Right lobe of liver (tissue), 6 donors: ENCODE measurements at regions not wholly inside any gene's neighbourhood (a gene's known extent, or its start where the extent isn't known, plus 50 kb on each side); places are given as distances from the start of the nearest gene placed in this dataset.

ENCODE experiments used
- ATAC-seq, 4 donors: fragments of 200-7000 bp; cut with Tn5 transposase; one replicate each; pipeline ENCODE4 v1.9.1; 2020; ENCODE audit warnings: mild to moderate bottlenecking in 4 of 4, moderate library complexity in 4 of 4
- DNase-seq, 3 donors: peaks; one replicate each; pipeline ENCODE4 v3.0.0-alpha.2; 2020
- H3K27ac ChIP-seq, 3 donors: fragments of 200-600 bp; one replicate each; pipeline ENCODE4 v1.8.0; 2022
- H3K27me3 ChIP-seq, 2 donors: fragments of 200-600 bp; one replicate each; pipeline ENCODE4 v1.8.0; 2022
- H3K36me3 ChIP-seq, 4 donors: fragments of 200-600 bp; sonication (generic) in 1 of 4; one replicate each; pipeline versions ENCODE4 v1.5.1 to v1.8.0; 2017 to 2022; ENCODE audit warnings: control low read depth in 1 of 4
- H3K4me1 ChIP-seq, 4 donors: fragments of 200-600 bp; sonication (generic) in 1 of 4; one replicate each; pipeline versions ENCODE4 v1.5.1 to v1.8.0; 2017 to 2022; ENCODE audit warnings: control low read depth in 1 of 4
- H3K4me3 ChIP-seq, 3 donors: fragments of 200-600 bp; one replicate each; pipeline ENCODE4 v1.8.0; 2022
- H3K9me3 ChIP-seq, 4 donors: fragments of 200-600 bp; sonication (generic) in 1 of 4; one replicate each; pipeline versions ENCODE4 v1.5.1 to v1.8.0; 2017 to 2022; ENCODE audit warnings: control low read depth in 1 of 4
- POLR2A ChIP-seq: fragments of 450-650 bp; IDR thresholded peaks from one replicate; pipeline ENCODE4 v1.6.1; 2017; ENCODE audit warnings: antibody characterized with exemption, mild to moderate bottlenecking
- WGBS: methylation state at CpG from one replicate; pipeline ENCODE4 v1.1.6; 2018; ENCODE audit warnings: low coverage, low lambda C conversion rate; ENCODE audit not compliant: insufficient coverage; ENCODE audit errors: missing lambda C conversion rate; 5-methylcytosine and 5-hydroxymethylcytosine counted together
- intact Hi-C, 2 donors: fragments of 100-400 bp; cut with DNase I; formaldehyde crosslinking; loops; one replicate each; pipeline versions ENCODE4 v1.11.2 to v1.14.1; 2022
- TF ChIP-seq, protein P1 (sequence below), 4 donors: fragments of 200-600 bp in 3 of 4; fragments of 450-650 bp in 1 of 4; IDR thresholded peaks; one replicate each; pipeline versions ENCODE4 v1.5.1 to v1.8.0; 2016 to 2022; ENCODE audit warnings: antibody characterized with exemption in 4 of 4, mild to moderate bottlenecking in 2 of 4
- donor health status: DM: no; HTN: yes; CAD: no.
- donor health status: DM: no; HTN: no; CAD: no.
- donor health status: DM: no; HTN: no; CAD: no.
- donor health status: DM: no; HTN: yes; CAD: no.
- donor health status: DM: no; HTN: yes; CAD: no.

- no peak for DNase-seq
- no peak for ATAC-seq
- intact Hi-C loops: no loop called here
These were observed 55.0 kb upstream of the SYT6 start for GRCh38 chr1:114208714-114209113.

GRCh38 chr1:114208106-114208505 lies 54.4 kb upstream of the SYT6 start:
- Histone ChIP-seq H3K4me1 (no peaks in the 10 kb centered on the region), H3K27me3 (no peaks in the 10 kb centered on the region), H3K4me3 (no peak overlapping the region), H3K9me3 (no peaks in the 10 kb centered on the region), H3K27ac (no peak overlapping the region), H3K36me3 (no peaks in the 10 kb centered on the region)
- ATAC-seq (no peak), DNase-seq (no peak)
- WGBS: 37% methylated on average over 3 of the region's 4 CpGs
- intact Hi-C loops: no loop called here
- TF ChIP-seq, protein P1, sequence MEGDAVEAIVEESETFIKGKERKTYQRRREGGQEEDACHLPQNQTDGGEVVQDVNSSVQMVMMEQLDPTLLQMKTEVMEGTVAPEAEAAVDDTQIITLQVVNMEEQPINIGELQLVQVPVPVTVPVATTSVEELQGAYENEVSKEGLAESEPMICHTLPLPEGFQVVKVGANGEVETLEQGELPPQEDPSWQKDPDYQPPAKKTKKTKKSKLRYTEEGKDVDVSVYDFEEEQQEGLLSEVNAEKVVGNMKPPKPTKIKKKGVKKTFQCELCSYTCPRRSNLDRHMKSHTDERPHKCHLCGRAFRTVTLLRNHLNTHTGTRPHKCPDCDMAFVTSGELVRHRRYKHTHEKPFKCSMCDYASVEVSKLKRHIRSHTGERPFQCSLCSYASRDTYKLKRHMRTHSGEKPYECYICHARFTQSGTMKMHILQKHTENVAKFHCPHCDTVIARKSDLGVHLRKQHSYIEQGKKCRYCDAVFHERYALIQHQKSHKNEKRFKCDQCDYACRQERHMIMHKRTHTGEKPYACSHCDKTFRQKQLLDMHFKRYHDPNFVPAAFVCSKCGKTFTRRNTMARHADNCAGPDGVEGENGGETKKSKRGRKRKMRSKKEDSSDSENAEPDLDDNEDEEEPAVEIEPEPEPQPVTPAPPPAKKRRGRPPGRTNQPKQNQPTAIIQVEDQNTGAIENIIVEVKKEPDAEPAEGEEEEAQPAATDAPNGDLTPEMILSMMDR (IDR thresholded peaks at IDR 0.05): no peak
- TF ChIP-seq POLR2A: no peak

More at GRCh38 chr1:114208714-114209113, 55.0 kb upstream of the SYT6 start:
- TF ChIP-seq POLR2A: no peak
- TF ChIP-seq, protein P1 (IDR thresholded peaks at IDR 0.05): no peak
- Histone ChIP-seq H3K27ac (no peak overlapping the region), H3K27me3 (no peaks in the 10 kb centered on the region), H3K36me3 (no peaks in the 10 kb centered on the region), H3K4me1 (no peaks in the 10 kb centered on the region), H3K9me3 (no peaks in the 10 kb centered on the region), H3K4me3 (no peak overlapping the region)
- WGBS: 50% methylated on average over 1 of the region's 4 CpGs

- no peak for TF ChIP-seq POLR2A
- TF ChIP-seq, protein P1 (IDR thresholded peaks at IDR 0.05): no peak
- ATAC-seq: no peak
- DNase-seq: no peak
- WGBS: 50% methylated on average over 10 of the region's 11 CpGs
- no peaks in the 10 kb centered on the region for H3K27me3 ChIP-seq
- no peak overlapping the region for H3K4me3 ChIP-seq
- no peaks in the 10 kb centered on the region for H3K9me3 ChIP-seq
- no peaks in the 10 kb centered on the region for H3K36me3 ChIP-seq
- no peaks in the 10 kb centered on the region for H3K4me1 ChIP-seq
- no peak overlapping the region for H3K27ac ChIP-seq
- intact Hi-C loops: no loop called here
These were observed 54.0 kb upstream of the SYT6 start for GRCh38 chr1:114207635-114208034.

- DNase-seq: no peak
- H3K4me3 ChIP-seq: no peak overlapping the region
- TF ChIP-seq, protein P1 (IDR thresholded peaks at IDR 0.05): no peak
- no peak for TF ChIP-seq POLR2A
- H3K9me3 ChIP-seq: no peaks in the 10 kb centered on the region
- no peak overlapping the region for H3K27ac ChIP-seq
- WGBS: 29% methylated on average over 3 of the region's 7 CpGs
- intact Hi-C loops: no loop called here
- ATAC-seq: no peak
- H3K36me3 ChIP-seq: no peaks in the 10 kb centered on the region
- no peaks in the 10 kb centered on the region for H3K4me1 ChIP-seq
- no peaks in the 10 kb centered on the region for H3K27me3 ChIP-seq
These were observed 52.7 kb upstream of the SYT6 start for GRCh38 chr1:114206392-114206791.

GRCh38 chr1:114203595-114204128 lies 50.0 kb upstream of the SYT6 start:
- 59% methylated on average over 5 of the region's 5 CpGs for WGBS
- H3K4me3 ChIP-seq: no peak overlapping the region
- ATAC-seq (no peak), DNase-seq (no peak)
- no peak overlapping the region for H3K27ac ChIP-seq
- H3K36me3 ChIP-seq: no peaks in the 10 kb centered on the region
- H3K9me3 ChIP-seq: no peaks in the 10 kb centered on the region
- intact Hi-C loops: no loop called here
- no peaks in the 10 kb centered on the region for H3K4me1 ChIP-seq
- TF ChIP-seq, protein P1 (IDR thresholded peaks at IDR 0.05): no peak
- TF ChIP-seq POLR2A: no peak
- H3K27me3 ChIP-seq: no peaks in the 10 kb centered on the region
